GM21737 (cell line): ENCODE measurements at regions not wholly inside any gene's neighbourhood (a gene's known extent, or its start where the extent isn't known, plus 50 kb on each side); places are given as distances from the start of the nearest gene placed in this dataset.
"Not testable (repeated sequence)": the region's sequence is repeated elsewhere in the genome, so short reads cannot be mapped to it uniquely, and the experiment has no call there.

Experiments
- ATAC-seq: cut with Tn5 transposase; IDR thresholded peaks from one replicate; pipeline ENCODE4 v1.9.1; 2021; ENCODE audit warnings: mild to moderate bottlenecking, moderate library complexity; ENCODE audit not compliant: unreplicated experiment

- ATAC-seq: not testable (repeated sequence)
Observed at GRCh38 chr21:27887808-27888455, 921.0 kb upstream of the ADAMTS5 start.

GRCh38 chr21:27885296-27885711, 918.4 kb upstream of the ADAMTS5 start:
- ATAC-seq: no peak

- ATAC-seq: not testable (repeated sequence)
Observed at GRCh38 chr21:27881331-27881730, 914.4 kb upstream of the ADAMTS5 start.

- not testable (repeated sequence) for ATAC-seq
Observed at GRCh38 chr21:27872411-27872810, 905.5 kb upstream of the ADAMTS5 start.

GRCh38 chr21:27870755-27871154, 903.9 kb upstream of the ADAMTS5 start:
- not testable (repeated sequence) for ATAC-seq

- ATAC-seq: not testable (repeated sequence)
Observed at GRCh38 chr21:27860314-27860955, 893.5 kb upstream of the ADAMTS5 start.

- ATAC-seq: not testable (repeated sequence)
Observed at GRCh38 chr21:27858053-27858825, 891.4 kb upstream of the ADAMTS5 start.

GRCh38 chr21:27856988-27857387, 890.1 kb upstream of the ADAMTS5 start:
- ATAC-seq: not testable (repeated sequence)

- ATAC-seq: no peak
Observed at GRCh38 chr21:27841084-27841672, 874.3 kb upstream of the ADAMTS5 start.

- ATAC-seq: no peak
Observed at GRCh38 chr21:27840262-27840661, 873.4 kb upstream of the ADAMTS5 start.

GRCh38 chr21:27839512-27840115, 872.7 kb upstream of the ADAMTS5 start:
- no peak for ATAC-seq

- ATAC-seq: no peak
Observed at GRCh38 chr21:27838573-27838972, 871.7 kb upstream of the ADAMTS5 start.

- no peak for ATAC-seq
Observed at GRCh38 chr21:27837936-27838335, 871.0 kb upstream of the ADAMTS5 start.

- ATAC-seq: no peak
Observed at GRCh38 chr21:27833298-27833697, 866.4 kb upstream of the ADAMTS5 start.

GRCh38 chr21:27831816-27832569, 865.1 kb upstream of the ADAMTS5 start:
- no peak for ATAC-seq

GRCh38 chr21:27831177-27831576, 864.3 kb upstream of the ADAMTS5 start:
- ATAC-seq: no peak

- no peak for ATAC-seq
Observed at GRCh38 chr21:27827972-27828371, 861.1 kb upstream of the ADAMTS5 start.

- no peak for ATAC-seq
Observed at GRCh38 chr21:27825035-27825434, 858.1 kb upstream of the ADAMTS5 start.

- no peak for ATAC-seq
Observed at GRCh38 chr21:27823652-27824201, 856.8 kb upstream of the ADAMTS5 start.

GRCh38 chr21:27820342-27820741, 853.5 kb upstream of the ADAMTS5 start:
- no peak for ATAC-seq
